HL-60 (cell line): ENCODE measurements at regions not wholly inside any gene's neighbourhood (a gene's known extent, or its start where the extent isn't known, plus 50 kb on each side); places are given as distances from the start of the nearest gene placed in this dataset.

Experiments used
- DNase-seq, 2 experiments: peaks; one replicate each; pipeline ENCODE4 v3.0.0-alpha.2; 2010 to 2020; ENCODE audit warnings: low read depth in 1 of 2, low spot score in 1 of 2
- H3K27ac ChIP-seq: fragments of 250-450 bp; sonication (Bioruptor Pico); replicated peaks from 2 replicates; pipeline ENCODE4 v1.5.1; 2020; ENCODE audit warnings: mild to moderate bottlenecking, moderate library complexity
- H3K27me3 ChIP-seq: fragments of 250-450 bp; sonication (Bioruptor Pico); 2 replicates; pipeline ENCODE4 v1.5.1; 2021; ENCODE audit warnings: mild to moderate bottlenecking, moderate library complexity; ENCODE audit not compliant: insufficient read depth, poor library complexity, severe bottlenecking
- H3K4me3 ChIP-seq: replicated peaks from 2 replicates; pipeline ENCODE4 v1.5.1; 2011; ENCODE audit warnings: mild to moderate bottlenecking, control low read depth, low read length; ENCODE audit not compliant: insufficient read depth
- GABPA ChIP-seq: IDR thresholded peaks from 2 replicates; pipeline ENCODE4 v1.6.1; 2012; ENCODE audit warnings: low read depth
- POLR2AphosphoS5 ChIP-seq: IDR thresholded peaks from 2 replicates; pipeline ENCODE4 v1.6.1; 2012; ENCODE audit warnings: low read depth
- SPI1 ChIP-seq: IDR thresholded peaks from 2 replicates; pipeline ENCODE4 v1.6.1; 2012; ENCODE audit warnings: low read depth, mild to moderate bottlenecking, borderline replicate concordance
- TF ChIP-seq, protein P1 (sequence below): IDR thresholded peaks from one replicate; pipeline ENCODE4 v1.5.1; 2011; ENCODE audit warnings: low read length, control low read depth, inconsistent platforms; ENCODE audit not compliant: insufficient read depth
- TF ChIP-seq, protein P2 (sequence below): IDR thresholded peaks from 2 replicates; pipeline ENCODE4 v1.6.1; 2012; ENCODE audit warnings: low read depth; ENCODE audit not compliant: insufficient replicate concordance

DNA sequence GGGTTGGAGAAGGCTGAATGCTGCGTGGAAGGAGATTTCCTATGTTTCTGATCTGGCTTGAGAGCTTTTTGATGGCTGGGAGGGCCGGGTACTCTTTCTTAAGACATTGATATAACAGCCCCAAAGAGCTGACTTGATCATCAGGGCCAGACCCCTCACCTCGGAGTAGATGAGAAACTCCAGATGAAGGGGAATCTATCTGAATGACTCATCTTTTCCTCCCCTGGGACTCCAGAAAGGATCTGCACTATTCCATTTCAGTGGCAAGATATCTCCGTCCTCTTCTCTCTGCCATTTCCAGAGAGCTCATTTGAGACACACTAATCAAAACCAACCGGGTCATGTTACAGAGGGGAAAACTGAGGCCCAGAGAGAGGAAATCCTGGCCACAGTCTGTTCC, 92.9 kb upstream of the MSX1 start:
- TF ChIP-seq GABPA (no peak), POLR2AphosphoS5 (no peak)
- TF ChIP-seq, protein P1, sequence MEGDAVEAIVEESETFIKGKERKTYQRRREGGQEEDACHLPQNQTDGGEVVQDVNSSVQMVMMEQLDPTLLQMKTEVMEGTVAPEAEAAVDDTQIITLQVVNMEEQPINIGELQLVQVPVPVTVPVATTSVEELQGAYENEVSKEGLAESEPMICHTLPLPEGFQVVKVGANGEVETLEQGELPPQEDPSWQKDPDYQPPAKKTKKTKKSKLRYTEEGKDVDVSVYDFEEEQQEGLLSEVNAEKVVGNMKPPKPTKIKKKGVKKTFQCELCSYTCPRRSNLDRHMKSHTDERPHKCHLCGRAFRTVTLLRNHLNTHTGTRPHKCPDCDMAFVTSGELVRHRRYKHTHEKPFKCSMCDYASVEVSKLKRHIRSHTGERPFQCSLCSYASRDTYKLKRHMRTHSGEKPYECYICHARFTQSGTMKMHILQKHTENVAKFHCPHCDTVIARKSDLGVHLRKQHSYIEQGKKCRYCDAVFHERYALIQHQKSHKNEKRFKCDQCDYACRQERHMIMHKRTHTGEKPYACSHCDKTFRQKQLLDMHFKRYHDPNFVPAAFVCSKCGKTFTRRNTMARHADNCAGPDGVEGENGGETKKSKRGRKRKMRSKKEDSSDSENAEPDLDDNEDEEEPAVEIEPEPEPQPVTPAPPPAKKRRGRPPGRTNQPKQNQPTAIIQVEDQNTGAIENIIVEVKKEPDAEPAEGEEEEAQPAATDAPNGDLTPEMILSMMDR, result no peak
- H3K27ac ChIP-seq, result no peak overlapping the region
- DNase-seq, result no peak
- H3K4me3 ChIP-seq, result no peak overlapping the region
- no peaks in the 10 kb centered on the region for H3K27me3 ChIP-seq

DNA sequence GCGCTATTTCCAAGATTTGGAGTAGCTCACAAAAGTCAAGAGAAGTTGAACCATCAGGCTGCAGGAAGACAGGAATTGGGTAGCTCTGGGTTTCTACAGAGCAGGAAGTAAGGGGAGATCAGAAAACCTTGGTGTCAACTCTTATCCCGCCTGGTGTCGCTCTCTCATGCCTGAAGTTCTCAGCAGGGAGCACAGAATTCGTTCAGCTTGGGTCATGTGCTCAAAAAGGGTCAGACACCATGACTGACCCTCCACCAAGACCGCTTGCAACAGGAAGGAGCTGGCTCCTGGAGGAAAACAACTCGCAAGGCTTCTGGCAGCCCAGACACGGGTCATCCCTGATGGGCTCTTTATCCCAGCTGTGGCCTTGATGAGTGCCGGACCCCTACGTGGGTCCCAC, 93.7 kb upstream of the MSX1 start:
- TF ChIP-seq, protein P2, sequence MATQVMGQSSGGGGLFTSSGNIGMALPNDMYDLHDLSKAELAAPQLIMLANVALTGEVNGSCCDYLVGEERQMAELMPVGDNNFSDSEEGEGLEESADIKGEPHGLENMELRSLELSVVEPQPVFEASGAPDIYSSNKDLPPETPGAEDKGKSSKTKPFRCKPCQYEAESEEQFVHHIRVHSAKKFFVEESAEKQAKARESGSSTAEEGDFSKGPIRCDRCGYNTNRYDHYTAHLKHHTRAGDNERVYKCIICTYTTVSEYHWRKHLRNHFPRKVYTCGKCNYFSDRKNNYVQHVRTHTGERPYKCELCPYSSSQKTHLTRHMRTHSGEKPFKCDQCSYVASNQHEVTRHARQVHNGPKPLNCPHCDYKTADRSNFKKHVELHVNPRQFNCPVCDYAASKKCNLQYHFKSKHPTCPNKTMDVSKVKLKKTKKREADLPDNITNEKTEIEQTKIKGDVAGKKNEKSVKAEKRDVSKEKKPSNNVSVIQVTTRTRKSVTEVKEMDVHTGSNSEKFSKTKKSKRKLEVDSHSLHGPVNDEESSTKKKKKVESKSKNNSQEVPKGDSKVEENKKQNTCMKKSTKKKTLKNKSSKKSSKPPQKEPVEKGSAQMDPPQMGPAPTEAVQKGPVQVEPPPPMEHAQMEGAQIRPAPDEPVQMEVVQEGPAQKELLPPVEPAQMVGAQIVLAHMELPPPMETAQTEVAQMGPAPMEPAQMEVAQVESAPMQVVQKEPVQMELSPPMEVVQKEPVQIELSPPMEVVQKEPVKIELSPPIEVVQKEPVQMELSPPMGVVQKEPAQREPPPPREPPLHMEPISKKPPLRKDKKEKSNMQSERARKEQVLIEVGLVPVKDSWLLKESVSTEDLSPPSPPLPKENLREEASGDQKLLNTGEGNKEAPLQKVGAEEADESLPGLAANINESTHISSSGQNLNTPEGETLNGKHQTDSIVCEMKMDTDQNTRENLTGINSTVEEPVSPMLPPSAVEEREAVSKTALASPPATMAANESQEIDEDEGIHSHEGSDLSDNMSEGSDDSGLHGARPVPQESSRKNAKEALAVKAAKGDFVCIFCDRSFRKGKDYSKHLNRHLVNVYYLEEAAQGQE, result no peak

DNA sequence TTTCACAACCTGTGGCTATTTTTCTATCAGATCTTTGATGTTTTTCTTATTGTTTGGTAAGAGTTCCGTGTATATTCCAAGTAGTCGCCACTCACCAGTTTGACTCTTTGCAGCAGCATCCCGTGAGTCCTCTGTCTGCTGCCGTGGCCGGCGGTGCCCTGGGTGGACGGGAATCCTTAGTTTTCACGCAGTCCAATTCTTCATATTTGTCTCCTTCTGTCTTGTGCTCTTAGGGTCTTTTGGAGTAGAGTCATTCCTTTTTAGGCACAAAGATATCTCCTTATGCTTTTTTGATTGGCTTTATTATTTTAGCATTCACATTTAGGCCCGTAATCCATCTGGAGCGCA, 94.9 kb upstream of the MSX1 start:
- Histone ChIP-seq H3K27ac (no peak overlapping the region), H3K27me3 (no peaks in the 10 kb centered on the region), H3K4me3 (no peak overlapping the region)
- TF ChIP-seq, protein P2, result no peak
- TF ChIP-seq SPI1 (no peak), GABPA (no peak), POLR2AphosphoS5 (no peak)
- TF ChIP-seq, protein P1, result no peak
- no peak for DNase-seq

More for the DNA sequence above, 93.7 kb upstream of the MSX1 start:
- no peak overlapping the region for H3K4me3 ChIP-seq
- no peak for DNase-seq
- no peak overlapping the region for H3K27ac ChIP-seq
- H3K27me3 ChIP-seq, result no peaks in the 10 kb centered on the region

DNA sequence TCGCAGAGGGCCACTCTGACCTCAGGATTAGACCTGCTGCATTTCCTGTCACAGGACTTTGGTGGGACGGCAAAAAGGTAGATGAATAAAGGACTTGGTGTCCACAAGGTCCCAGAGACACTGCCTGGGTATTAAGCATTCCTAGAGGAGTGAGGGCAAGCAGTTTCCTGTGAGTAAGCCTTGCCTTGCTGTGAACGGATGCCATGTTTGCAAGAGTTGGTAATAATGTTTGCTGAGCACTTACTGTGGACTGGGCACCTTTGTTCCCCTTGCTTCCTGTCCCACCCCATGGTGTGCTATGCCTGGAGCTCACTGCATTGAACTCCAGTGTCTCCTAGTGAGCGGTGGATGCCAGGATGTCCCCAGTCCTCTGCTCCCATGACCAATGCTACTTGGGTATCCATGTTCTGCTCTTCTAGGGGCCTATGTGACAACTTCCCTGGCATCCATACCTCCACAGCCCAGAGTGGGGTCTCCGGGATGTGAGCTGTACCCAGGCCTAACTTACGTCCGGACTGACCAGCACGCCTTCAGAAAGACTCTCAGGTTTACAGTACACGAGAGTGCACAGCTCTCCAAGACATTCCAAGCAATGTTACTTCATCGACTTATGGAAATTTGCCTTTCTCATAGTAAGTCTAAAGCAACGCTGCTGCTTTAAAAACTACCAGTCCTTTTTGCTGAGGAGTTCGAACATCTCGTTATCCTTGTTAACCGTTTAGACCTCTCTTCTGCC, 95.5 kb upstream of the MSX1 start:
- no peaks in the 10 kb centered on the region for H3K27me3 ChIP-seq
- TF ChIP-seq SPI1 (no peak), GABPA (no peak), POLR2AphosphoS5 (no peak)
- TF ChIP-seq, protein P2, result no peak
- TF ChIP-seq, protein P1, result no peak
- no peak for DNase-seq
- H3K27ac ChIP-seq, result no peak overlapping the region
- H3K4me3 ChIP-seq, result no peak overlapping the region
